CD4-positive, alpha-beta T cell (primary cell): ENCODE measurements at regions not wholly inside any gene's neighbourhood (a gene's known extent, or its start where the extent isn't known, plus 50 kb on each side); places are given as distances from the start of the nearest gene placed in this dataset.
"Not testable (repeated sequence)": the region's sequence is repeated elsewhere in the genome, so short reads cannot be mapped to it uniquely, and the experiment has no call there.

Experiments used
- ATAC-seq: fragments of 200-7000 bp; cut with Tn5 transposase; one replicate; pipeline ENCODE4 v1.10.0; 2022; ENCODE audit warnings: mild to moderate bottlenecking; ENCODE audit not compliant: poor library complexity
- CTCF ChIA-PET: fragments of 350-600 bp; sonication (Branson Sonifier 250); formaldehyde crosslinking; loops from one replicate; lab custom pipeline; 2021; ENCODE audit warnings: antibody characterized with exemption, inconsistent platforms; lab: Charles Lee
- POLR2A ChIA-PET: fragments of 350-600 bp; sonication (Branson Sonifier 250); formaldehyde crosslinking; loops from one replicate; lab custom pipeline; 2021; ENCODE audit warnings: antibody characterized with exemption, inconsistent platforms; lab: Charles Lee
- DNase-seq, 14 experiments: peaks; one replicate each; pipeline ENCODE4 v3.0.0-alpha.2; 2013 to 2020; ENCODE audit warnings: mixed read lengths in 2 of 14
- H3K27ac ChIP-seq, 2 donors: one replicate each; pipeline versions ENCODE4 v1.5.1 to v1.7.0; 2013; ENCODE audit warnings: low read length in 2 of 2, low read depth in 1 of 2, mild to moderate bottlenecking in 1 of 2
- H3K27me3 ChIP-seq, 2 experiments: 1 replicate in 1 of 2; 2 replicates in 1 of 2; pipeline versions ENCODE4 v1.6.1 to v1.7.0; 2013; ENCODE audit warnings: low read length in 2 of 2, control low read depth in 1 of 2, mild to moderate bottlenecking in 1 of 2, moderate library complexity in 1 of 2; ENCODE audit not compliant: insufficient read depth in 2 of 2, control insufficient read depth in 1 of 2
- H3K36me3 ChIP-seq: one replicate; pipeline ENCODE4 v1.6.1; 2013; ENCODE audit warnings: low read length, control low read depth; ENCODE audit not compliant: insufficient read depth
- H3K4me1 ChIP-seq: one replicate; pipeline ENCODE4 v1.6.1; 2013; ENCODE audit warnings: low read length, control low read depth; ENCODE audit not compliant: insufficient read depth
- H3K4me3 ChIP-seq: one replicate; pipeline ENCODE4 v1.5.1; 2013; ENCODE audit warnings: mild to moderate bottlenecking, low read length, moderate library complexity
- H3K9me3 ChIP-seq, 2 experiments: 1 replicate in 1 of 2; 2 replicates in 1 of 2; pipeline versions ENCODE4 v1.6.1 to v1.7.0; 2013; ENCODE audit warnings: low read length in 2 of 2, mild to moderate bottlenecking in 2 of 2, control low read depth in 1 of 2, moderate library complexity in 1 of 2; ENCODE audit not compliant: control insufficient read depth in 1 of 2, insufficient read depth in 1 of 2
- H3K27ac Mint-ChIP-seq: one replicate; pipeline ENCODE4 v1.8.0; 2020; ENCODE audit warnings: mixed read lengths
- H3K27me3 Mint-ChIP-seq: one replicate; pipeline ENCODE4 v1.8.0; 2021; ENCODE audit warnings: mixed read lengths
- H3K36me3 Mint-ChIP-seq: one replicate; pipeline ENCODE4 v1.8.0; 2021; ENCODE audit warnings: low read depth, mixed read lengths
- H3K4me1 Mint-ChIP-seq: one replicate; pipeline ENCODE4 v1.8.0; 2021; ENCODE audit warnings: low read depth, mixed read lengths
- H3K4me3 Mint-ChIP-seq: one replicate; pipeline ENCODE4 v1.8.0; 2020; ENCODE audit warnings: mild to moderate bottlenecking, mixed read lengths
- H3K9me3 Mint-ChIP-seq: one replicate; pipeline ENCODE4 v1.8.0; 2020; ENCODE audit warnings: mixed read lengths
- CTCF ChIP-seq: fragments of 200-600 bp; IDR thresholded peaks from one replicate; pipeline ENCODE4 v1.8.0; 2022; ENCODE audit warnings: antibody characterized with exemption, mild to moderate bottlenecking
- intact Hi-C, 2 experiments: fragments of 100-400 bp; cut with DNase I in 1 of 2; cut with micrococcal nuclease in 1 of 2; formaldehyde crosslinking; loops; one replicate each; pipeline versions ENCODE4 v1.15.1 to v1.9.0; 2023 to 2025; cut with DNase I, micrococcal nuclease

- Histone ChIP-seq H3K9me3 (no peaks in the 10 kb centered on the region), H3K36me3 (no peaks in the 10 kb centered on the region), H3K4me1 (no peaks in the 10 kb centered on the region), H3K27ac (no peak overlapping the region), H3K4me3 (no peak overlapping the region), H3K27me3 (no peaks in the 10 kb centered on the region)
- TF ChIP-seq CTCF: no peak
- H3K36me3 Mint-ChIP-seq: no peaks in the 10 kb centered on the region
- ATAC-seq: no peak
- no peak for DNase-seq
- ChIA-PET POLR2A (no interaction called here), CTCF (no interaction called here)
- peaks cover 8% of the 10 kb centered on the region for H3K27me3 Mint-ChIP-seq
- H3K9me3 Mint-ChIP-seq: no peaks in the 10 kb centered on the region
- H3K4me3 Mint-ChIP-seq: no peak overlapping the region
- intact Hi-C loops: no loop called here
- no peak overlapping the region for H3K27ac Mint-ChIP-seq
- no peaks in the 10 kb centered on the region for H3K4me1 Mint-ChIP-seq
Measured at GRCh38 chr5:154589511-154589910, 111.5 kb upstream of the HAND1 start.

DNA sequence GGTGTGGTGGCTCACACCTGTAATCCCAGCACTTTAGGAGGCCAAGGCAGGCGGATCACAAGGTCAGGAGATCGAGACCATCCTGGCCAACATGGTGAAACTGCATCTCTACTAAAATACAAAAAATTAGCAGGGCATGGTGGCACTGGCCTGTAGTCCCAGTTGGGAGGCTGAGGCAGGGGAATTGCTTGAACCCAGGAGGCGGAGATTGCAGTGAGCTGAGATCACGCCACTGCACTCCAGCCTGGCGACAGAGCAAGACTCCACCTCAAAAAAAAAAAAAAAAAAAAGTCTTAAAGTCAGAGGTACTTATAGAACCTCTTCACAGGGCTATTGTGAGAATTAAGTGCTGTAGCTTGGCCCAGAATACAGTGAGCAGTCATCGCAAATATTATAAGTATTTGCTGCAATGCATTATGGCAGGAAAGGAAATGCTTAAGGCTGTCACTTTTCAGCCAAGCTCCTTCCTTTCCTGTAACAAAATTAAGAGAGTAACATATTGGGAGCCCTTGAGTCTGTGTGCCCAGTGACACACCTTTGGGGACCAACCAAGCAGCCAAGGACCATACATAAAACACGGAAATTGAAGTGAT is 110.9 kb upstream of the HAND1 start:
- H3K9me3 Mint-ChIP-seq, intact Hi-C loops, H3K9me3 ChIP-seq, H3K4me1 ChIP-seq, H3K36me3 Mint-ChIP-seq, H3K27ac Mint-ChIP-seq, H3K27me3 ChIP-seq, H3K4me1 Mint-ChIP-seq, H3K4me3 Mint-ChIP-seq, H3K4me3 ChIP-seq, H3K27ac ChIP-seq, ATAC-seq, H3K36me3 ChIP-seq, CTCF ChIA-PET, H3K27me3 Mint-ChIP-seq, DNase-seq, POLR2A ChIA-PET: not testable (repeated sequence)

DNA sequence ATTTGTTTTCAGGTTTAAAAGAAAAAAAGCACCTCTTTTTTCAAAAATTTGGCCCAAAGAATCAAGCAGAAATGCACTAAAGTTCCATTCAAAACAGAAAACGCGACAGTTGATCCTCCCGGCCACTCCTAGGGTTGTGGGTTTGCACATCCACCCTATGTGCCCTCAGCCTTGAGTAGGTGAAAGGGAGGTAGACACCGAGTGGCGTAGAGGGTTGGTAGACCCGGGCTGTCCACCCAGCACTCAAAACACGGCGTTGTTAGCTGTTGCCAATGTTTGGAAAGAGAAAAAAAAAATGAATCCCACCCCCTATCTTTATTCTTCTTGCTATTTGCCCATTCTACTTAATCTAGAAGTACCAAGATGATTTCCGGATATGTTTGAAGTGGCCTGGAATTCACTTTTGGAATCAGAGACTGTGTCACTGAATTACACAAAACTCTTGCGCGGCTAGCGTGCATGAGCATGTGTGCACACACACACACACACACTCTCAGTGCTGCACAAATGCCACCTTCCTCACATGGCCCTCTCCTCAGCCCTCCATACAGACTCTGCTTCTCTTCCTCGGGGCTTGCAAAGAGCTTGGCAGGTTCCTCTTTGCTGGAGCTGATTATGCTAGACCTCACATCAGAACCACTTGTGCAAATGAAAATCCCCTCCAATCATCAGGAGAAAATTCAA is 110.2 kb upstream of the HAND1 start:
- no peaks in the 10 kb centered on the region for H3K9me3 Mint-ChIP-seq
- H3K4me1 ChIP-seq: no peaks in the 10 kb centered on the region
- no peak overlapping the region for H3K27ac Mint-ChIP-seq
- no peak overlapping the region for H3K4me3 ChIP-seq
- ChIA-PET POLR2A (no interaction called here), CTCF (no interaction called here)
- DNase-seq (no peak), ATAC-seq (no peak)
- H3K36me3 ChIP-seq: no peaks in the 10 kb centered on the region
- TF ChIP-seq CTCF: no peak
- no peaks in the 10 kb centered on the region for H3K36me3 Mint-ChIP-seq
- H3K27ac ChIP-seq: no peak overlapping the region
- peaks cover 0 to 4% of the 10 kb centered on the region in 2 experiments for H3K27me3 ChIP-seq
- H3K27me3 Mint-ChIP-seq: peaks cover 8% of the 10 kb centered on the region
- no peak overlapping the region for H3K4me3 Mint-ChIP-seq
- H3K4me1 Mint-ChIP-seq: no peaks in the 10 kb centered on the region
- intact Hi-C loops: no loop called here
- H3K9me3 ChIP-seq: no peaks in the 10 kb centered on the region
